Right lobe of liver (tissue), 4 donors: ENCODE measurements at regions not wholly inside any gene's neighbourhood (a gene's known extent, or its start where the extent isn't known, plus 50 kb on each side); places are given as distances from the start of the nearest gene placed in this dataset.

Source experiments
- POLR2A ChIP-seq: fragments of 450-650 bp; IDR thresholded peaks from one replicate; pipeline ENCODE4 v1.6.1; 2017; ENCODE audit warnings: antibody characterized with exemption, mild to moderate bottlenecking
- TF ChIP-seq, protein P1 (sequence below), 4 donors: fragments of 200-600 bp in 3 of 4; fragments of 450-650 bp in 1 of 4; IDR thresholded peaks; one replicate each; pipeline versions ENCODE4 v1.5.1 to v1.8.0; 2016 to 2022; ENCODE audit warnings: antibody characterized with exemption in 4 of 4, mild to moderate bottlenecking in 2 of 4
- donor health status: DM: no; HTN: no; CAD: no.
- donor health status: DM: no; HTN: no; CAD: no.
- donor health status: DM: no; HTN: yes; CAD: no.

DNA sequence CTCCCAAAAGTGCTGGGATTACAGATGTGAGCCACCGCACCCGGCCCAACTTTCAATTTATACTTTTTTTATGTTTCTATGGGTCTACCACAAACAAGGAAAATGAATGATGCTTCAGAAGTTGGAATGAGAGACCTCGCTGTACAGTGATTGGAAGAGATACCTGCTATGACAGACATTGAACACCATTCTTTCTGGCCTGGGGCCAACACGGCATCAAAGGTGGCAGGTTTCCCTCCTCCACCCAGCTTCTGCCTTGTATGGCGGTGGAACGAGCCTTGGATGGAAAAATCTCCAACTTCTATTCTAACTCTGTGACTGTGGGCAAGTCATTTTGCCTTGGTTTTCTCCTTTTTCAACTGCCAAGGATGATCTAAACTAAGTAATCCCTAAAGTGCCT is 117.8 kb upstream of the FAM174B start:
- TF ChIP-seq POLR2A = no peak
- TF ChIP-seq, protein P1, sequence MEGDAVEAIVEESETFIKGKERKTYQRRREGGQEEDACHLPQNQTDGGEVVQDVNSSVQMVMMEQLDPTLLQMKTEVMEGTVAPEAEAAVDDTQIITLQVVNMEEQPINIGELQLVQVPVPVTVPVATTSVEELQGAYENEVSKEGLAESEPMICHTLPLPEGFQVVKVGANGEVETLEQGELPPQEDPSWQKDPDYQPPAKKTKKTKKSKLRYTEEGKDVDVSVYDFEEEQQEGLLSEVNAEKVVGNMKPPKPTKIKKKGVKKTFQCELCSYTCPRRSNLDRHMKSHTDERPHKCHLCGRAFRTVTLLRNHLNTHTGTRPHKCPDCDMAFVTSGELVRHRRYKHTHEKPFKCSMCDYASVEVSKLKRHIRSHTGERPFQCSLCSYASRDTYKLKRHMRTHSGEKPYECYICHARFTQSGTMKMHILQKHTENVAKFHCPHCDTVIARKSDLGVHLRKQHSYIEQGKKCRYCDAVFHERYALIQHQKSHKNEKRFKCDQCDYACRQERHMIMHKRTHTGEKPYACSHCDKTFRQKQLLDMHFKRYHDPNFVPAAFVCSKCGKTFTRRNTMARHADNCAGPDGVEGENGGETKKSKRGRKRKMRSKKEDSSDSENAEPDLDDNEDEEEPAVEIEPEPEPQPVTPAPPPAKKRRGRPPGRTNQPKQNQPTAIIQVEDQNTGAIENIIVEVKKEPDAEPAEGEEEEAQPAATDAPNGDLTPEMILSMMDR (IDR thresholded peaks at IDR 0.05) = no peak
